HL-60 (cell line): ENCODE measurements at regions not wholly inside any gene's neighbourhood (a gene's known extent, or its start where the extent isn't known, plus 50 kb on each side); places are given as distances from the start of the nearest gene placed in this dataset.

Source experiments
- TF ChIP-seq, protein P1 (sequence below): IDR thresholded peaks from 2 replicates; pipeline ENCODE4 v1.6.1; 2012; ENCODE audit warnings: low read depth; ENCODE audit not compliant: insufficient replicate concordance
- TF ChIP-seq, protein P2 (sequence below): IDR thresholded peaks from one replicate; pipeline ENCODE4 v1.5.1; 2011; ENCODE audit warnings: low read length, control low read depth, inconsistent platforms; ENCODE audit not compliant: insufficient read depth

DNA sequence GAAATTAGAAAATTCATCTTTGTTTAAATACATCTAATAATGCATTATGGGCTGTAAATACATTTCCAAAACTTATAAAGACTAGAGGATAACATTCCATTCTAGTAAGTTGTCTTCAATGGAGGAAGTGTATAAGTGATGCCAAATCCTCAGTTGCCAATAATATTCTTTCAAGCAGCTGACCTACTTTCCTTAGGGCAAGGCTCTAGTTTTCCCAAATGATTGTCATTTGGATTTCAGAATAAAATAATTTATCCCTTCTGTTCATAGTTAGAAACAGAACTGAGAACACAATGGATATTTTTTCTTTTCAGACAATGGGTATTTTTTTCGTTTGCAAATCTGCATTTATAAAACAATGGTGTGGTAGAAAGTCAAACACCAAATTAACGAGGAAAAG lies 354.9 kb upstream of the ADAMTS5 start:
- TF ChIP-seq, protein P1, sequence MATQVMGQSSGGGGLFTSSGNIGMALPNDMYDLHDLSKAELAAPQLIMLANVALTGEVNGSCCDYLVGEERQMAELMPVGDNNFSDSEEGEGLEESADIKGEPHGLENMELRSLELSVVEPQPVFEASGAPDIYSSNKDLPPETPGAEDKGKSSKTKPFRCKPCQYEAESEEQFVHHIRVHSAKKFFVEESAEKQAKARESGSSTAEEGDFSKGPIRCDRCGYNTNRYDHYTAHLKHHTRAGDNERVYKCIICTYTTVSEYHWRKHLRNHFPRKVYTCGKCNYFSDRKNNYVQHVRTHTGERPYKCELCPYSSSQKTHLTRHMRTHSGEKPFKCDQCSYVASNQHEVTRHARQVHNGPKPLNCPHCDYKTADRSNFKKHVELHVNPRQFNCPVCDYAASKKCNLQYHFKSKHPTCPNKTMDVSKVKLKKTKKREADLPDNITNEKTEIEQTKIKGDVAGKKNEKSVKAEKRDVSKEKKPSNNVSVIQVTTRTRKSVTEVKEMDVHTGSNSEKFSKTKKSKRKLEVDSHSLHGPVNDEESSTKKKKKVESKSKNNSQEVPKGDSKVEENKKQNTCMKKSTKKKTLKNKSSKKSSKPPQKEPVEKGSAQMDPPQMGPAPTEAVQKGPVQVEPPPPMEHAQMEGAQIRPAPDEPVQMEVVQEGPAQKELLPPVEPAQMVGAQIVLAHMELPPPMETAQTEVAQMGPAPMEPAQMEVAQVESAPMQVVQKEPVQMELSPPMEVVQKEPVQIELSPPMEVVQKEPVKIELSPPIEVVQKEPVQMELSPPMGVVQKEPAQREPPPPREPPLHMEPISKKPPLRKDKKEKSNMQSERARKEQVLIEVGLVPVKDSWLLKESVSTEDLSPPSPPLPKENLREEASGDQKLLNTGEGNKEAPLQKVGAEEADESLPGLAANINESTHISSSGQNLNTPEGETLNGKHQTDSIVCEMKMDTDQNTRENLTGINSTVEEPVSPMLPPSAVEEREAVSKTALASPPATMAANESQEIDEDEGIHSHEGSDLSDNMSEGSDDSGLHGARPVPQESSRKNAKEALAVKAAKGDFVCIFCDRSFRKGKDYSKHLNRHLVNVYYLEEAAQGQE: no peak
- TF ChIP-seq, protein P2, sequence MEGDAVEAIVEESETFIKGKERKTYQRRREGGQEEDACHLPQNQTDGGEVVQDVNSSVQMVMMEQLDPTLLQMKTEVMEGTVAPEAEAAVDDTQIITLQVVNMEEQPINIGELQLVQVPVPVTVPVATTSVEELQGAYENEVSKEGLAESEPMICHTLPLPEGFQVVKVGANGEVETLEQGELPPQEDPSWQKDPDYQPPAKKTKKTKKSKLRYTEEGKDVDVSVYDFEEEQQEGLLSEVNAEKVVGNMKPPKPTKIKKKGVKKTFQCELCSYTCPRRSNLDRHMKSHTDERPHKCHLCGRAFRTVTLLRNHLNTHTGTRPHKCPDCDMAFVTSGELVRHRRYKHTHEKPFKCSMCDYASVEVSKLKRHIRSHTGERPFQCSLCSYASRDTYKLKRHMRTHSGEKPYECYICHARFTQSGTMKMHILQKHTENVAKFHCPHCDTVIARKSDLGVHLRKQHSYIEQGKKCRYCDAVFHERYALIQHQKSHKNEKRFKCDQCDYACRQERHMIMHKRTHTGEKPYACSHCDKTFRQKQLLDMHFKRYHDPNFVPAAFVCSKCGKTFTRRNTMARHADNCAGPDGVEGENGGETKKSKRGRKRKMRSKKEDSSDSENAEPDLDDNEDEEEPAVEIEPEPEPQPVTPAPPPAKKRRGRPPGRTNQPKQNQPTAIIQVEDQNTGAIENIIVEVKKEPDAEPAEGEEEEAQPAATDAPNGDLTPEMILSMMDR: no peak
